ENCODE measurements at regions not wholly inside any gene's neighbourhood (a gene's known extent, or its start where the extent isn't known, plus 50 kb on each side); places are given as distances from the start of the nearest gene placed in this dataset.
"Not testable (repeated sequence)": the region's sequence is repeated elsewhere in the genome, so short reads cannot be mapped to it uniquely, and the experiment has no call there.

DNA sequence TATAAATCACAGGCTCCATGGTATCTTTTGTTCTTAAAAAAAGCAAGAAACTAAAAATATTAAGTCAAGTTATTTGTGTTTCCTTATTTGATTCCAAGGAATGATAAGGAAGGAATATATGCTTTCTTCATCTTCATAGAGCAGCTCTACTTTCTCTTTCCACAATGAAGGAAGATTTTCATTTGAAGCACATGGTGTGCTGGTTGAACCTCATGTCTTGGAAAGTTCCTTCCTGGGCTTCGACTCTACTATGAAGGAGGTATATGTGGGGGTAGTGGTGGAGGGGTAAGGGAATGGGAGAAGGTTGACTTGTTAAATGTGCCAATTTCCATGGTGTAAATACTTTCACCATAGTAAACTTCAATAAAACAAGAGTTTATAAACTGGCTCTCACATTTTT is 698.0 kb downstream of the CETN3 start:
- no peak for DNase-seq

DNA sequence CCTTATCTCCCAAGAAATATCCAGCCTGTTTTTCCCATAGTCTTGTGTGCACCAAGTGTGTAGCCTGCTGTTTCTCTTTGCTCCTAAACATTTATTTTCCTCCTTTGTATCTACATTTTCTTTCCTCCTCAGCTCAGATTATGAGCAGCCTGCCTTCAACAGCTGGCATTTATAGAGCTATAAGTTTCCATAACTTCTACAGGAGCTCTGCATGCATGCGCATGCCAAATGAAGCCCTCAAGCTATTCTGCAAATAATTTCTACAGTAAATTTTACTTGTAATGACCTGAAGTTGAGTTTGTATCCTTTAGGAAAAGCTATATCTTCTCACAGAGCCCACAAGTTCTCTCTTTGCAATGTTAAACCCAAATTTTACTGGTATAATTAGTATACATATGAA is 699.5 kb downstream of the CETN3 start:
- DNase-seq: no peak

DNA sequence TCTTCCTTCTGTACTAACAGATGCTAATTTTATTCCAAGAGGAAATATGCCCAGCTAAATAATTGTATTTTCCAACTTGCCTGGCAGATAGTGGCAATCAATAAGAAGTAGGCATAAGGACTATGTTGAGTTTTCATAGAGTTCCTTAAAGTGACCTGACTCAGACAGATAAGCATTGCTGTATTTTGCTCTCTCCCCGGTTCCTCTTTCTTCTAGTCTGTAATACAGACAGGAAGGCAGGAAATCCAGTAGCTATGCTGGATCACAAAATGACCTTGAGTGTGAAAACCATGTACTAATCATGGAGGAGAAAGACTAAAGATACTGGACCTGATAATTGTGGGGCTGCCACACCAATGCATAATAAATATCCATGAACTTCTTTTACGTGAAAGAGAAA is 701.7 kb downstream of the CETN3 start:
- DNase-seq: no peak

DNA sequence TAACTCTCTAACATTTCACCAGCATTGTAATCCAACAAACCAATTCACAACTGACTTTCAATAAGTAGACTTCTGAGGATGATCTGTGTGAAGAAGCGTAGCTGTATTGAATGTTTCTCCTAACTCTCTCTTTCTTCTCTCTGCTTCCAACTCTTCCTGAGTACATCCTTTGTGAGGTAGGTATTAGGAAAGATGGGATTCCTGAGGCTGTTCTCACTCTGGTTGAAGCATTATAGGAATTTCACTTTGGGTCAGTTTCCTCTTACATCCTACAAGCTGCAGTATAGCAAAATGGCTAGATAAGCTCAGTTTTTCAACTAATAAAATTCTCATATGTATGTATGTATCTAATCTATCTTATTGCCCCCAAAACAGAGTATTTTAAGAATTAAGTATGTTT is 702.8 kb downstream of the CETN3 start:
- no peak for DNase-seq

DNA sequence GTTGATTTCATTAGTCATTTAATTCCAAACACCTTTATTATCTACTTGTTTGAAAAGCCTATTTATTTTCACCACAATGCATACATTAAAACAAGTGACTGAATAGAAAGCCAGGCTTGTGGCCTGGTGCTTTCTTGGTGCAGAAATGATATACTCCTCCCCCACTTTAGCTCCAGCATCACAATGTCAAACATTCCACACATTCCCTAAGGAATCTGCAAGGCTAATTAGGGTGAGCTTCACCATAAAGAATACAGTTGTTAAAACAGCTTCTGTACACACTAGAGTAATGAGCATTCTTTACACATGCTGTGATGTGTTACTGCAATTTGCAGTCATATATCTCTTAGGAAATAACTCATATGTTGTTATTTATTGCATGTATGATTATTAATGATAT is 705.7 kb downstream of the CETN3 start:
- DNase-seq: no peak

DNA sequence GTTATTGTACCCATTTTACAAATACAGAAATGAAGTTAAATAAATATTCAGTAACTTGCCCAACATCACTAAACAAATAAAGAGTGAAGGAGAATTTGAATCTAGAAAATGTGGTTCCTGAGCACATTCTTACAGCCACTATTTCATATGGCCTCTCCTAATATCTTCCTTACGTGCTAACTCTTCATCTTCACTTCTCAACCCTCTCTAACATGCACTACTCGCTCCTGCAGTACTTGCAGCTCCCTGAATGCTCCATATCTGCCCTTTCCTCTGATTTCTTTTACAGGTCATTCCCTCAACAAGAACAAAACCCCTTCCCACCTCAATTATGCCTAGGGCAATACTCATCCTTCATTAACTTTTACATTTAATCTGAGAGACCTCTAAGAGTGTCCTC is 711.5 kb downstream of the CETN3 start:
- no peak for DNase-seq

DNA sequence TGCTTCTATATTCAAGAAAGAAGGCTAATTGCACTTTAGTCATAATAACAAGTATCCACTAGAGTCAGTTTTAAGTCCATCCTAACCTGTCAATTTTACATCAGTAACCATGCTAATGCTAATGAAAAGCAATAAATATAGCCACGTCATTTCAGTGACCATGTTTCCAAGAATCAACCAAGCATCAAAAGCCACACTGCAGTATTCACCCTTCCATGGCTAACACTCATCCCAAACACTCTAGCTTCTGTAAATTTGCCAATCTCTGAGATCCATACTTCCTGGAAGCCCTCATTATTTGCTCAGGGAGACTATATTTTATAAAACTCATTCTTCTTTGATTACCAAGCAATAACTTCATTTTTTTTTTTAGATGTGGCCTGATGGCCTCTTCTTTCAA is 712.0 kb downstream of the CETN3 start:
- DNase-seq: no peak

DNA sequence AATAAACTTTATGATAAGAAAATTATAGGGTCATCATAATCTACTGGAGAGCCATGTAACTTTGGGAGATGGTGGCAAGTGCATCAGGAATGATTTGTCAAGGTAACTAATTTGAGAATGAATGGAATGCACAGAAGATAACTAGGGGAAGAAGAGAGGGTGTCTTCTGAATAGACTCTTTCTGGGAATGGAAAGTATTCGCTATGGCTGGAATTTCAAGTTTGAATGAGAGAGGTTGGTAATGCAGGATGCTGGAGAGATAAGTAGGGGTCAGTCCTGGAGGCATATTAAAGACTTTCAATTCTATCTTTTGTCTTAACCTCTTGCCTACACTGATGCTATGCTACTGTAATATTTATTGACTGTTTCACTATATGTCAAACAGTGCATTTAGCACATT is 714.2 kb downstream of the CETN3 start:
- DNase-seq: no peak

DNA sequence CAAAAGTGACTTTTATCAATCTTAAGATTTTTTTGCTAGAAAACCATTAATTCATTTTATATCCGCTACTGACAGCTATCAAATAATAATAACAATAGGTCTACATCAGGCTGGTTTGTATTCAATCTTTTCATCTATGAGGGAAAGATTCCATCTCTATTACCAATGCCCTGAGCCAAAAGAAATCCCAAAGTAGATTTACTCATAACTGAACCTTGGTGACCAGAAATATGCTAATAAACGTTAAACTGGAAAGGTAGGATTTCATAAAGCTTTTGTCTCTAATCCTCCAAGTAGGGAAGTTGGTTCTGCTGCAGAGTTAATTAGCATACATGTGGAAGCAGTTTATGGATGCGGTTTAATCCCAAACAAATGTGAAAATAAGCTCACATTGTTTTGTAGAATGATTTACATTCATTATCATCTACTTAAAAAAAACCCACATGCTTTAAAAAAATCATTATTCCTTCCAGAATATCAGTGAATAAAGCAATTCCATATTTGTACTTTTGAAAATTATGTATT is 715.5 kb downstream of the CETN3 start:
- no peak for DNase-seq

DNA sequence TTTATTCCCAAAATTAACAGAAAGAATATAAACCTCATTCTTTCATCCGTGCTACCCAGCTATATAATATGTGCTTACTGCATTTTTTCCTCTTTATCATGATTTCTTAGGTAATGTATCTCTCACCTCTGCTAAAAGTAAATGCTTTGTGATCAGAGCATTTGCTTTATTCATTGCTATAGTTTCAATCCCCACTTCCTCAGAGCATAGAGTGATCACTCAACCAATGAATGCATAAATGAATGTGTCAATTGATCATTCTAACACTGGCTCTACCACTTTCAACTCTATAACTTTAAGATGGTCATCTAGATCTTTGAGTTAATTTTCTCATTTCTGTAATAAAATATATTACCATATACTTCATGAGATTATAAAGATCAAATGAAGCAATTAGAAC is 719.2 kb downstream of the CETN3 start:
- no peak for DNase-seq

DNA sequence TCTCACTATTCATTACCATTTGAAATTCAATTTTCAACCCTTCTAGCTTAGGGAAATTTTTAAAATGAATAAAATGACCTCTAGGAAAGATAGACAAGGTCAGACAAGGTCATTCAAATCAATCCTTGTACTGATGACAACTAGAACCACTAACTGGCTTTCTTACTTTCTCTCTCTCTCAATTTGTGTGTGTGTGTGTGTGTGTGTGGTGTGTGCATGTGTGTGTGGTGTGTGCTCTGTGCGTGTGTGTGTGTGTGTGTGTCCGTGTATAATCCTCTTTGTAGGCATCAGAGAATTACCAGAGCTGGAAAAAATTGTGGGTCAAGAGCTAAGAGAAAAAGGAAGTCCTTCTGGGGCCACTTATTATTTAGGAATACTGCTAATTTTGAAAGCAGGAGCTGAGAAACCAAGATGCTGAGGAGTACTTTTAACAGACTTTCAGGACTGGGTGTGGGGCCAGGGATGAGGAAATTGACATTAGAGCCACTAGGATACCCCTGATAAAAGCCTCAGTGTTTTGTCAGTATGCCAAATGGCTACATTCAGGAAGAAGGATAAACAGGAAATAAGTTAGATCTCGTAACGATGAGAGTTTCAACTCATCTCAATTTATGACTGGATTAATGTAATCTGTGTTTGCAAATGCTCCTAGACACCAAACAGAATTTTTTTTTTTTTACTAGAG is 723.3 kb downstream of the CETN3 start:
- DNase-seq: no peak

DNA sequence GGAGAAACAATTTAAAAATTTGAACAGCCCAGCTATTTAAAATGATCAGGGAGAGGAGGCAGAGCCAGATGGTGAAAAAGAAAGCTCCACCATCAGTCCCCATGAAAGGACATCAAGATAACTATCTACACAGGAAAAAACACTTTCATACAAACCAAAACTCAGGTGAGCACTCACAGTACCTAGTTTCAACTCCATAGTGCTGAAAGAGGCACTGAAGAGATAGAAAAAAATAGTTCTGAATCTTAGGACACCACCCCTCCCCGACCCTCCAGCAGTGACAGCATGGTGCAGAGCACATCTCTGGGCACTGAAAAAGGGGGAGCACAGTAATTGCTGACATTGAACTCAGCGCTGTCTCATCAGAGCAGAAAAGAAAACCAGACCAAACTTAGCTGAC is 732.9 kb downstream of the CETN3 start:
- DNase-seq: no peak

DNA sequence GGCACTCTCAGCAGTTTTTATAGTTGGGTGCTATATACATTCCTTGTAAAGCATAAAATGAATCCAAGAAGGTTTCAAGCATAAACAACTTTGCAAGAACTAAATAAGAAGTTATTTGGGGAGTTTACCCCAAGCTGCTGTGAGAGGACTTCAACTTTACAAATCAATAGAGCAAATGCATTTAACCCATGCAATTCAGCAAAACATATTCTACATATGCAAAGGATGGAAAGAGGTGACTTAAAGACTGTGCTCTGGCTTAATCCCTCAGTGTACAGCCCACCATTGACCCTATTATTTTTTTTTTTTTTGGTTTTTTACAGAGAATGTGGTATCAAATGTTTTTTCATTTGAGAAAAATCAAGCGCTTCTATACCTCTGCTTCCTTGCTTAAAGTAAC is 736.5 kb downstream of the CETN3 start:
- DNase-seq: no peak

DNA sequence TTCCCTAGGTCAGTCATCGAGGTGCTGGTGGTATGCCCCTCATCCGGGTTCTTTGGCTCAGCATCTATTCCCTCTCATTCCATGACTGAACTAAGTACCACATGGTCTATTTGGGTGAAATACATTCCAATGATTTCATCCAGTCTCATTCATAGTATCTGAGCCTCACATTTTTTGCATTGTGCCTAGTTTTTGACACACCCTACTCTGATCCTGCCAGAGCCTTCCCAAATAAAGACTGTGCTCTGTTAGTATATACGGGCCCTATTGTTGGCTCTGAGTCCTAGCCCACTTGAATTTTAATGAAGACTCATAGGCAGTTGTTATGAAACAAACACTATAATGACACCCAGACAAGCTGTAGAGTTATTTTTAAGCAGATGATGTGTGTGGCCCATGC is 740.7 kb downstream of the CETN3 start:
- DNase-seq: no peak

DNA sequence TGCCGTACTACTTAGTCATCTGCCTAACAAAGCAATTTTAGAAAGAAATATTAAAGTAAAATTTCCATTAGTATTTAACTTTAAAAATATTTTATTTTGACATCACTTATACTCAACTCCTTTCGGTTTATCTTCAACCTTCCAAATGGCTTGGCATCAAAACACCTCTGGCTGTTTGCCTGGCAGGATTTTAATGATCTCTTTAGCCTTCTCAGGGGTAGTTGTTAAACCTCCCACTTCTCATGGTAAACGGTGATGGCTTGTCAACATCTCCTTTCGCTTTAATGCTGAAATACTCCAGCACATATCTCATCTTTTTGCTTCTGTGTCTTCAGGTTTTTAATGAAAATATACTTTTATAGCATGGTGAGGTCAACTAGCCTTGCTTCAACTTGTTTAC is 747.1 kb downstream of the CETN3 start:
- DNase-seq: no peak

DNA sequence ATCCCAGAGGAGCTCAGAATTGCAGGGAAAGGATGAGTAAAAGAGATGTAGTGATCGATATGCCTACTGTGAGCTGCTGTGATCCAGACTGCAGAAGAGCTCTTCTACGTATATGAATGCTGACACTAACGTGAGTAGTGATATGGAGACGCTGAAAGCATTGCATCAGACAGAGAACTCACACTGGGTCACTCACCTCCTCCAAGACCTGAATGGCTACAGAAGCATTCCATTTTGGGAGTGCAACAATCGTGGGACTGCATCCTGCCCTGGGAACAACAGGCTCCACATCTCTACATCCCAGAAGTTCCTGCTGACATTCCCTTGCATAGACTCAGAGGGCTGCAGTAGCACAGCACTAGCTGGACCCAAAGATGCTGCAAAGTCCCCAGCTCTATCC is 755.9 kb upstream of the MEF2C start:
- DNase-seq: no peak

DNA sequence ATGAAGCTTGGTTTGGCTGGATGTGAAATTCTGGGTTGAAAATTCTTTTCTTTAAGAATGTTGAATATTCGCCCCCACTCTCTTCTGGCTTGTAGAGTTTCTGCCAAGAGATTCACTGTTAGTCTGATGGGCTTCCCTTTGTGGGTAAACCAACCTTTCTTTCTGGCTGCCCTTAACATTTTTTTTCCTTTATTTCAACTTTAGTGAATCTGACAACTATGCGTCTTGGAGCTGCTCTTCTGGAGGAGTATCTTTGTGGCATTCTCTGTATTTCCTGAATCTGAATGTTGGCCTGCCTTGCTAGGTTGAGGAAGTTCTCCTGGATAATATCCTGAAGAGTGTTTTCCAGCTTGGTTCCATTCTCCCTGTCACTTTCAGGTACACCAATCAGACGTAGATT is 751.2 kb upstream of the MEF2C start:
- not testable (repeated sequence) for DNase-seq

DNA sequence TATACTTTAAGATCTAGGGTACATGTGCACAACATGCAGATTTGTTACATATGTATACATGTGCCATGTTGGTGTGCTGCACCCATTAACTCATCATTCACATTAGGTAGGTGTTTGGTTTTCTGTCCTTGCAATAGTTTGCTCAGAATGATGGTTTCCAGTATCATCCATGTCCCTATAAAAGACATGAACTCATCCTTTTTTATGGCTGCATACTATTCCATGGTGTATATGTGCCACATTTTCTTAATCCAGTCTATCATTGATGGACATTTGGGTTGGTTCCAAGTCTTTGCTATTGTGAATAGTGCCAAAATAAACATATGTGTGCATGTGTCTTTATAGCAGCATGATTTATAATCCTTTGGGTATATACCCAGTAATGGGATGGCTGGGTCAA is 747.1 kb upstream of the MEF2C start:
- not testable (repeated sequence) for DNase-seq

DNA sequence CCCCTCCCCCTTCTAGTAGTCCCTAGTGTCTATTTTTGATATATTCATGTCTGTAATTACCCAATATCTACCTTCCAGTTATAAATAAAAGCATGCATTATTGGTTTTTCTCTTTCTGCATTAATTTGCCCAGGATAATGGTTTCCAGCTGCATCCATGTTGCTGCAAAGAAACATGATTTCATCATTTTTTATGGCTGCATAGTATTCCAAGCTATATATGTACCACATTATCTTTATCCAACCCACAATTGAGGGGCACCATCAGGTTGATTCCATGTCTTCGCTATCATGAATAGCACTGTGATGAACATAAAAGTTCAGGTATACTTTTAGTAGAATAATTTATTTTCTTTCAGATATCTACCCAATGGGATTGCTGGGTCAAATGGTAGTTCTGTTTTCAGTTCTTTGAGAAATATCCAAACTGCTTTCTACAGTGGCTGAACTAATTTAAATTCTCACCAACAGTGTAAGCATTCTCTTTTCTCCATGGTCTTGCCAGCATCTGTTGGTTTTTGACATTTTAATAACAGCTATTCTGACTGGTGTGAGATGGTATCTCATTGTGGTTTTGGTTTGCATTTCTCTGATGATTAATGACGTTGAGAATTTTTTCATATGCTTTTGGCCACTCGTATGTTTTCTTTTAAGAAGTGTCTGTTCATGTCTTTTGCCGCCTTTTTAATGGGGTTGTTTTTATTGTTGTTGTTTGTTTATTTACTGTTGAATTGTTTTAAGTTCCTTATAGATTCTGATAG is 746.1 kb upstream of the MEF2C start:
- no peak for DNase-seq

DNA sequence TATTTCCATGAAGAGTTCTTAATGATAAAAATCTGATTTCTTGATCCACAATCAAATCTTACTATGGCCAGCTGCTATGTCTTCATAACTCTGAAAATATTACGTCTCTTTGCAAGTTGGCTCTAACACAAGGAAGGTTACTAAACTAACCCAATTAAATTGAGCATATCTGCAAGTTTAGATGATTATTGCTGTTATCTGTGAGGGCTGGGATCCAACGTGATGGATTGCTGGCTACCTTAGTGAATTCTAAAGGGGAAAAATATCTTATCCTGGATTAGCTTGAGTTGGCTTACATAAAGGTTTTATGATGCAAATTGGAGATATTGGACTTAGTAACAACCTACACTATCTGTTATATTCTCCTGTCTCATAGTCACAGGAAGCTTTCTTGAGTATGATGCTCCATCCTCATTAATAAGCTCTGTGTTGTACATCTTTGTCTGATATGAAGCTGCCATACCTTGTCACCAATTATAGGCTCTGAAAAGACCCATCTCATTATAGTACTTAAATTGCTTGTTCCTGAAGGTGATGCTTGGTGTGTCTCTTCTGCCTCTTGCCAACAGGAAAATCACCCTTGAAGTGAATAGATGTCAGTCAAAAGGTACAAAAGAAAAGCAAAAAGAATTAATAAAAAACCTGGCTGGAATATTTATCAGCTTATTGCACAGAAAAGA is 733.0 kb upstream of the MEF2C start:
- no peak for DNase-seq

DNA sequence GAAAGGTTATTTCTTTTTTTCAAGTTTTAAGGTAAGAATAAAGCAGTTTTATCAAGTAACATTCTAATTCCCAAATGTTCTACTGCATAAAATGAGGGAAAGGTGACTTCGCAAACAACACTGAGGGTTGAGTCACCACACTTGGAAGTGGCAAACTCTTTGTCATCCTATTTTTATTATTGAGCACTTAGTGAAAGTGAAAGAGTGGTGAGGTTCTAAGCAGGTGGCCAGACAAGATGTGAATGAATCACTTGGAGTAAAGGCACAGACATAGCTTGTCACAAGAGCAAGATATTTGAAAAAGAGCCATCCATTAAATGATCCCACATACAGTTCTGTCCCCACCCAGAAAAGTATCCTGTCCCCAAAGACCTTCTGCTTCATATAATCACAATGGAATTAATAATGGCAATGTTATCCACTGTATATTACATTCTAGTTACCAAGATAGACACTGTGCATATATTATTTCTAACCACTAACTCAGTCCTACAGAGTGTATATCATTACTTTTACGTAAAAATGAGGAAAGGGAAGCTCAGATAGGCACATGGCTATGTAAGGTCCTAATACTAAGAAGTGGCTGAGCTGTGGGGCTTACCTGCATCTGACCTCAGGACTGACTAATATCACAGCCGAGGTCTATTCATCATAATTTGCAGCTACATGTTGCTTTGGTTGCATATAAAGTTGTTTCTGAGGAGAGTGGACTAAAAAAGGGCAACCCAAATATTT is 730.4 kb upstream of the MEF2C start:
- no peak for DNase-seq

DNA sequence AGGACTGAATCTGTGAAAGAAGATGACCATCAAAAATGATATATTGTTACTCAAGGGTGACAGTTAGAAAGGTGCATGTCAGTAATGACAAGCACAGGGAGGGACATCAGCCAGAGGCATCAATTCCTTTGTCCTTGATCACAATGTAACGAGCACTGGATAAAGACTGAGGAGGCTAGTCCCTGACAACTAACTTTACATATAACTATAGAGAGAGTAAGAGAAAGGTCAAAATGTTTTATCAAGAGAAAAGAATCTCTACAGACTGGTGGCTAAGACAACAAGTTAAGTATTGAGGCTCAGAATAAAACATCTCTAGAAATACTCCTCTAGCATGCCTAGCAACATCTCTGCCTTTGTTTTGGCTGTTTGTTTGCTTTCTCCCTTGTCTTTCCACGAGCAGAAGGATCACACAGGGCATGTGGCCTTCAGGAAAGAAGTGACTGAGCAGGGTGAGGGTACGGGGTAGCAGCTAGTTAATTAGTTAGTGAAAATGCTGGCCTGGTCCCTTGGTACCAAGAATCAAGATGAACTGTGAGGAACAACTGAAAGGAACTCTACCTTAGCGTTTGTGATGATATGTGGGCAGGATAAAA is 724.1 kb upstream of the MEF2C start:
- DNase-seq: no peak

DNA sequence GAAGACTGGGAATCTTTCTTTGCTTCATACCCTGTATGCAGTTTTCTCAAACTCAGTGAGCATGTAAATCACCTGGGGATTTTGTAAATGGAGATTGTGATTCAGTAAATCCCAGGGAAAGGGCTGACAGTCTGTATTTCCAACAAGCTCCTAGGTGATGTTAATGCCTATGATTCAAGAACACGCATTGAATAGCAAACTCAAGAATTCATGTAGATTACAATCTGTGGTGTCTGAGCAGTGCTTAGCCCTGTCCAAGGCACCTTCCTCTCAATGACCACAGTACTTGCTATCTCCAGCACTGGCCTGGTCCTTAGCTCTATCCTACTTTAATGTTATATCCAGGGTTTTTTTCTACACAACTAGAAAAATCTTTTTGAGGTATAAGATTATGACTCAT is 721.4 kb upstream of the MEF2C start:
- DNase-seq: no peak
